NCI-H524 (cell line): ENCODE measurements at regions not wholly inside any gene's neighbourhood (a gene's known extent, or its start where the extent isn't known, plus 50 kb on each side); places are given as distances from the start of the nearest gene placed in this dataset.
"Not testable (repeated sequence)": the region's sequence is repeated elsewhere in the genome, so short reads cannot be mapped to it uniquely, and the experiment has no call there.

Experiments used
- DNase-seq, 2 experiments: peaks; one replicate each; lab custom pipeline; 2025; lab: John Stamatoyannopoulos, UW

GRCh38 chr7:112982441-112983063, 104.1 kb downstream of the GPR85 start:
- DNase-seq, result no peak

GRCh38 chr7:112981966-112982365, 104.7 kb downstream of the GPR85 start:
- no peak for DNase-seq

- DNase-seq, result not testable (repeated sequence)
These were observed 107.6 kb downstream of the GPR85 start for GRCh38 chr7:112979055-112979454.

GRCh38 chr7:112977244-112977955, 109.2 kb downstream of the GPR85 start:
- DNase-seq, result not testable (repeated sequence)

GRCh38 chr7:112970771-112971170, 115.9 kb downstream of the GPR85 start:
- peak in 1 of 2 experiments; percentile 4 for DNase-seq

GRCh38 chr7:112969946-112970345, 116.7 kb downstream of the GPR85 start:
- no peak for DNase-seq

GRCh38 chr7:112965506-112965905, 121.1 kb downstream of the GPR85 start:
- DNase-seq, result no peak

GRCh38 chr7:112963634-112964033, 123.0 kb downstream of the GPR85 start:
- DNase-seq, result no peak

GRCh38 chr7:112962815-112963214, 123.8 kb downstream of the GPR85 start:
- no peak for DNase-seq

- no peak for DNase-seq
These were observed 127.4 kb downstream of the GPR85 start for GRCh38 chr7:112959276-112959675.

- DNase-seq, result no peak
These were observed 127.9 kb downstream of the GPR85 start for GRCh38 chr7:112958775-112959174.

- DNase-seq, result no peak
These were observed 128.7 kb downstream of the GPR85 start for GRCh38 chr7:112957901-112958300.

- DNase-seq, result not testable (repeated sequence)
These were observed 133.6 kb downstream of the GPR85 start for GRCh38 chr7:112953031-112953430.

- DNase-seq, result no peak
These were observed 135.6 kb downstream of the GPR85 start for GRCh38 chr7:112951070-112951469.

GRCh38 chr7:112949682-112950081, 136.9 kb downstream of the GPR85 start:
- not testable (repeated sequence) for DNase-seq

- DNase-seq, result no peak
These were observed 140.3 kb downstream of the GPR85 start for GRCh38 chr7:112946350-112946749.

- DNase-seq, result no peak
These were observed 141.6 kb downstream of the GPR85 start for GRCh38 chr7:112945046-112945445.

- no peak for DNase-seq
These were observed 143.6 kb downstream of the GPR85 start for GRCh38 chr7:112942981-112943380.

GRCh38 chr7:112942125-112942524, 144.5 kb downstream of the GPR85 start:
- not testable (repeated sequence) for DNase-seq

GRCh38 chr7:112940314-112940732, 146.3 kb downstream of the GPR85 start:
- no peak for DNase-seq

- peak; percentile 99 for DNase-seq
These were observed 146.9 kb downstream of the GPR85 start for GRCh38 chr7:112939574-112940313.

GRCh38 chr7:112938863-112939573, 147.6 kb downstream of the GPR85 start:
- DNase-seq, result peak; percentile 45 to 57
